ENCODE measurements at regions not wholly inside any gene's neighbourhood (a gene's known extent, or its start where the extent isn't known, plus 50 kb on each side); places are given as distances from the start of the nearest gene placed in this dataset.
"Not testable (repeated sequence)": the region's sequence is repeated elsewhere in the genome, so short reads cannot be mapped to it uniquely, and the experiment has no call there.

- DNase-seq: no peak
These were observed 691.5 kb upstream of the HTR2C start for GRCh38 chrX:113892401-113892800.

GRCh38 chrX:113873056-113873455 is 710.8 kb upstream of the HTR2C start:
- DNase-seq: no peak

DNA sequence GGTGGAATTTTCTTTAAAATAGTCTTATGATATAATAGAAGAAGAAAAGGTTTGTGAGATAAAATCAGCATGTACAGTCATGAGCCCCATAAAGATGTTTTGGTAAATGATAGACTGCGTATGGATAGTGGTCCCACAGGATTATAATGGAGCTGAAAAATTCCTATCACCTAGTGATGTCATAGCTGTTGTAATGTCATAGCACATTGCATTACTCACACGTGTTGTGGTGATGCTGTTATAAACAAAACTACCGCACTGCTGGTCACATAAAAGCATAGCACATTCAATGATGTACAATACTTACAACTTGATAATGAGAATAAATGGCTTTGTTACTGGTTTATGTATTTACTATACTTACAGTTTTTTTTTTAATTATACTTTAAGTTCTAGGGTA is 715.2 kb upstream of the HTR2C start:
- no peak for DNase-seq

GRCh38 chrX:113868177-113868576 is 715.7 kb upstream of the HTR2C start:
- no peak for DNase-seq

DNA sequence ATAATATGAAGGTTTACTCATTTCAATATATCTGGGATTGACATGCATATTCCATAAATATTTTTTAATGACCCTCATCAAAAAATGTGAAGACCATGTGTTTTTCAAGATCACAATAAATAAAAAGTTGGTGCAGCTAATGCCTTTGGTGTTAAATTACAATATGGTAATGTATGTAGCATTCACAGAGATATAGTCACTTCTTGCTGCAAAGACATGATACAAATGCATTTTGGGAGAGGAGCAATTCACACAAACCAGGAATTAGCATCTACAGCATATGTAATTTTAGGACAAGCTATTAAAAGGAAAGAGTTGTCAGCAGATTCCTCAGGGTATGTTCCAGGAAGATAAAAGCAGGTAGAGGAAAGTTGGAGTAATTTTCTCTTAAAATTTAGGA is 734.5 kb upstream of the HTR2C start:
- DNase-seq: no peak

- DNase-seq: no peak
These were observed 750.5 kb upstream of the HTR2C start for GRCh38 chrX:113833096-113834055.

GRCh38 chrX:113828470-113828869 is 755.4 kb upstream of the HTR2C start:
- no peak for DNase-seq

- no peak for DNase-seq
These were observed 765.5 kb upstream of the HTR2C start for GRCh38 chrX:113818346-113818745.

GRCh38 chrX:113804819-113805218 is 779.1 kb upstream of the HTR2C start:
- DNase-seq: no peak

DNA sequence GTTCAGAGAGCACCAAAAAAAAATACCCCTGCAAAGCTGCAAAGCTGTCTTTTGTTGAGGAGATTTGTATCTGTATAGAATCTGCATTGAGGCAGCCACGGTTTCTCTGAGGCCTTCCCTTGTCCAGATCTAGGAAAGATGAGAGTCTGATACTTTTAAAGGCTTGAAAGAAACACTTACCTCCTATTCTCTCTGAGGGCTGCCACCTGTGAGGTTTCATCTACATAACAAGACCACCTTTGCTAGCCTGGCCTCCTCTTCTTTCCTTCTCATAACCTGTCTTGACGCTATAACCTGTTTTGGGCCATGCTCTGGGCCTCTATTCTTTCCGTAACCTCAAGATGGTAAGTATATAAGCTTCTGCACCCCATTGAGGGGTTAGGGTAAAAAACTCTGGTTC is 779.6 kb upstream of the HTR2C start:
- DNase-seq: no peak

DNA sequence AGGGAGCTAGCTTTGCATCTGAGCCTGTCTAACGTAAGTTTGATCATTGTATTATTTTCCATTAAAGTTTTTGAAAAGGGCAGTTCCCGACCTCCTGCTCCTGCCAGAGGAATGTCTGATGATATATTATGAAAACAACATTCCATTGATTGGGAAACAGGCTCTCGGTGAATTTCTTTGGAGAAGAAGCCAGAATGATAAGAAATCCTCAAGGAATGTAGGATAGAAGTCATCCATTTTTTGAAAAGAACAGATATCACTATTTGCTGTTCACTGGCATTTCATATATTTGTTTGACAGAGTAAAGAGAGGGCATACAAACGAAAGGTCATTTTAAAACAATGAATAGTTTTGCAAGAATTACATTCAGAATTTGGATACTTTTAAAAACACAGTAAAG is 781.0 kb upstream of the HTR2C start:
- DNase-seq: no peak

DNA sequence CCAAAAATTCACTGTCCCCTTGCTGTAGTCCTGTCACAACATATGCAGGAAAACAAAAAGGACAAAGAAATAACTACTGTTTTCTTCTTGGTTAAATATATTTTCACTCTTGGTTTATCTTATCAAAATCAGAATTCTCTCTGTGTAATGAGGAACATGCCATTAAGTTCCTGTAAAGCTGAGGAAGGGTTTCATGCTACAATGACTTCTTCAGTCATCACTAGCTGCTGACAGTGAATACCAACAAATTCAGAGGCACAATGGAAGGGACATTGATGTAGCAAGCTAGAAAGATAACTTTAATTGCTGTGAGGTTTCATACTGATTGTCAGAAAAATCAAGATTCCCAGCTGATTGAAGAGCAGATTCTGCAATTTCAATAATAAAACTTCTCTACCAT is 782.9 kb upstream of the HTR2C start:
- no peak for DNase-seq

DNA sequence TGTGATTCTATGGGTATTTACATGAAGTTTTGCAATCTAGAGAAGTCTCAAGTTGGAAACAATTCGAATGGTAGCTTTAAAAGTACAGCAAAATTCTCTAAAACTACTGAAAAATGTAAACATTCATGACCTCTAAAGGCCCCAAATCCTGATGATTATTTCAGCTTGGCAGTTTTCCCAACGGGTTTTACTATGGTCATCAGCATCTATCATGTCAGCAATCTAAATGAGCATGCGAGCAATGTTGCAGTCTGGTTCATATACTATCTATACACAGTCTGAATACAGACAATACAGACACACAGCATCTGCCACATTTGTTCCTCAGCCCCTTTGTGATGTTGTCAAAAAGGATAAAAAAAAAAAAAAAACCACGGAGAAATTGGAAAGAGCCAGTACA is 790.3 kb upstream of the HTR2C start:
- no peak for DNase-seq

- DNase-seq: no peak
These were observed 792.9 kb upstream of the HTR2C start for GRCh38 chrX:113790987-113791386.

- not testable (repeated sequence) for DNase-seq
These were observed 799.1 kb upstream of the HTR2C start for GRCh38 chrX:113784754-113785153.

DNA sequence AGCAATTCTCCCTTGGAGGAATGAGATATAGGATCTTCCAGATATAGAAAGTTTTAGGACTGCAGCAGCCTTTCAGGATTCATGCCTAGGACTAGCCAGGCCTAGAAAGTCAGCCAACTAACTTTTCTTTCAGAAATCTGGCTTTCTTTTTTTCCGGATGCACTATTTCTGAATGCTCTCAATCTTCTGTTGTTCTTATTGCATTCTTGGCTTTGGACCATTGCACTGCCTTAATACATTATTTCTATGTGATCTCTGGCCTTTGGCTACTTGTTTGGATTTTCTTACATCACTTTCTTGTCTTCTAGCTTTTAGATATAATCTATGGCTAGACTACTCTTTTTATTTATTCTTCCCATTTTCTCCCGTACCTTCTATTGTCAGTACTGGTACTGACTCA is 813.1 kb upstream of the HTR2C start:
- no peak for DNase-seq

- DNase-seq: no peak
These were observed 813.8 kb upstream of the HTR2C start for GRCh38 chrX:113770071-113770470.

- no peak for DNase-seq
These were observed 824.5 kb upstream of the HTR2C start for GRCh38 chrX:113759422-113759821.

GRCh38 chrX:113747274-113747973 is 836.5 kb upstream of the HTR2C start:
- DNase-seq: no peak

DNA sequence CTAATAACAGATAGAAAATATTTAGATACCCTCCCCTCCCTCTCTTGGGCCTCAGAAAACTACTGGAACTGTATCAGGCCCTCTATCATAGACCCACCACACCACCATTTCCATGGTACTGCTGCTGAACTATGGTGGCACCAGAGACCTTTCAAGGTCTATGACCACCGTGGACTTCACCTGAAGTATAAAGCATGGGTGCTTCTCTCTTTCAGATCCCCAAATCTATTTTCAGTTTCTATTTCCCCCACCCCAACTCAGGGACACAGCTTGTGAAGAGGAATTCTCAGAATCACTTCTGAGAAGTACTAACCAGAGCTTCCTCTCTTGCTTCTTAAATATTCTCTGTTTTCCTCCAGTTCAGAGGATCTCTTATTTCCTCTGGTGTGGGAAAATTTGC is 840.8 kb upstream of the HTR2C start:
- DNase-seq: no peak

DNA sequence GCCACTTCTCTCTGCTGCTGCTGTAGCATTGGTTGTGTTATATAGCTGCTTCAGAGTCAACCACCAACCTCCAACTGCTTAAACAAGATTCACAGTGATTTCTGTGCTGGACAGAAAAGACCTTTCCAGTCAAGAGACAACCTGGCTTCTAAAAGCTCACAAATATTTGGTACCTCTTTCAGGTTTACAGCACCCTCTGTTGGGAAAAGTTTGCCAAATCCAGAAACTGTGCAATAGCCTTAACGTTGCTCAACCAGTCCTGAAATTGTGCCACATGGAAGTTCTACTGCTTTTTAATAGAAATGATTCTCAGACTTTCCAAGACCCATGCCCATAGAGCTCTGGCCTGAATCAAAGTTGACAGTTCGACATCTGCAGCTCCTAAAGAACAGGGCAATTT is 842.1 kb upstream of the HTR2C start:
- no peak for DNase-seq

GRCh38 chrX:113728937-113729336 is 854.9 kb upstream of the HTR2C start:
- DNase-seq: no peak

- no peak for DNase-seq
These were observed 857.0 kb upstream of the HTR2C start for GRCh38 chrX:113726898-113727297.

DNA sequence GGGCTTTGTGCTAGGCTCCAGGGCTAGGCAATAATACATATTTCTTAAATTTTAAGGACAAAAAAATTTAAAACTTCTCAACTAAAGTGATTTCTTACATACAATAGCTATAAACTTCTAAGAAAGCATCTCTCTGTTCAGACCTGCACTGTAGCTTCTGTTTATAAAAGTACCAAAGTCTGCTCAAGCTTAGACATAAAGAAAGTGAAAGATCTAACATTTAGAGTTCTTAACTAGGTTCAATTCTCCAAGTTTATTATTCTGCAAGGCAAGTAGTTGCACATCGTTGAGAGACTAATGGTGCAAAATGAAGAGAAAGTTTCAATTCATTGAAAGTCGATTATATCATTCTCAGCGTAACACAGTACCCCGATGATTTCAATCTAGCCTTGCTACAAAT is 857.4 kb upstream of the HTR2C start:
- DNase-seq: no peak
